ENCODE measurements at regions not wholly inside any gene's neighbourhood (a gene's known extent, or its start where the extent isn't known, plus 50 kb on each side); places are given as distances from the start of the nearest gene placed in this dataset.

DNA sequence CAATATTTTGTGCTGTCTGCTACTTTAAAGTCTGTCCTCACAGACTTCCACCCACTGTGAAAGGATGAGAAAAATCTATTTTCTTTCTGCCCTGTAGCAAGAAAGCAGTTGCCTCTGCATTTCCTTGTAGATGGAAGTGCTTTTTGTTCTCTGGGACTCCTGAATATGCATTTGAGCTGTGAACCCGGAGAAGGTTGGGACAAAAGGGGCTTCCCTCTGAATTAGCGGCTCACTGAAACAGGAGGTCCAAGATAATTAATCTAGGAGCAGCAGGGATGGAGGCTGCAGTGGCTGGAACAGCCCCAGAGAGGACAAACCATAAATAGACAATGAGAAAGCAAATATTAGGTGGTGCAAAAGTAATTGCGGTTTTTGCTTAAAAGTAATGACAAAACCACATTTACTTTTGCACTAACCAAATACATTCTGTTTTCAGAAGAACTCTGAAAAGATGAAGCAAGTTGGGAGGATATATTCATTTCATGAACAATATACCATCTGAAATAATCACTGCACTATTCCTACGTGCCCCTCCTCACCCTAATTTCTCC is 143.4 kb upstream of the KBTBD8 start:
- no peak overlapping the region for H3K27ac Mint-ChIP-seq

DNA sequence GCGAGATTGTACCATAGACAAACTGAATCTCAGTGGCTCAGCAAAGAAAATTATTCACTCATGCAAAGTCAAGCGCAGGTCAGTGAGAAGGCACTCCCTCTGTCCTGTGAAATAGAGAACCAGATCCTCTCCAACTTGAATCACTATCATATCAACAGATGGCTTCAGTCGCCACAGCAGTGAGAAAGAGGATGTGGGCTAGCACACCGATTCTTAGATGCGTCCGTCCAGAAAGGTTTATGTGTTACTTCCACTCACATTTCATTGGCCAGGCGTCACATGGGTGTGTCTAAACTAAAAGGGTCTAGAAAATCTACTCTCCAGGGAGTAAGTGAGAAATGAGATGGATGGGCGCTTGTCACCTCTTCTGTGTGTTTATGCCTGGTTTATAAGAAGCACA is 141.6 kb upstream of the KBTBD8 start:
- H3K4me1 Mint-ChIP-seq (ENCODE audit: unreplicated experiment): no peaks in the 10 kb centered on the region
- no peaks in the 10 kb centered on the region for H3K36me3 Mint-ChIP-seq
- TF ChIP-seq, protein P1, sequence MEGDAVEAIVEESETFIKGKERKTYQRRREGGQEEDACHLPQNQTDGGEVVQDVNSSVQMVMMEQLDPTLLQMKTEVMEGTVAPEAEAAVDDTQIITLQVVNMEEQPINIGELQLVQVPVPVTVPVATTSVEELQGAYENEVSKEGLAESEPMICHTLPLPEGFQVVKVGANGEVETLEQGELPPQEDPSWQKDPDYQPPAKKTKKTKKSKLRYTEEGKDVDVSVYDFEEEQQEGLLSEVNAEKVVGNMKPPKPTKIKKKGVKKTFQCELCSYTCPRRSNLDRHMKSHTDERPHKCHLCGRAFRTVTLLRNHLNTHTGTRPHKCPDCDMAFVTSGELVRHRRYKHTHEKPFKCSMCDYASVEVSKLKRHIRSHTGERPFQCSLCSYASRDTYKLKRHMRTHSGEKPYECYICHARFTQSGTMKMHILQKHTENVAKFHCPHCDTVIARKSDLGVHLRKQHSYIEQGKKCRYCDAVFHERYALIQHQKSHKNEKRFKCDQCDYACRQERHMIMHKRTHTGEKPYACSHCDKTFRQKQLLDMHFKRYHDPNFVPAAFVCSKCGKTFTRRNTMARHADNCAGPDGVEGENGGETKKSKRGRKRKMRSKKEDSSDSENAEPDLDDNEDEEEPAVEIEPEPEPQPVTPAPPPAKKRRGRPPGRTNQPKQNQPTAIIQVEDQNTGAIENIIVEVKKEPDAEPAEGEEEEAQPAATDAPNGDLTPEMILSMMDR (conservative IDR thresholded peaks at IDR 0.05): no peak
- no peaks in the 10 kb centered on the region for H3K9me3 Mint-ChIP-seq
- DNase-seq (ENCODE audit: extremely low spot score, unreplicated experiment): no peak
- H3K27ac Mint-ChIP-seq: no peak overlapping the region
- H3K27me3 Mint-ChIP-seq: peaks cover 9% of the 10 kb centered on the region
- no peak overlapping the region for H3K4me3 Mint-ChIP-seq

More for the DNA sequence above, 143.4 kb upstream of the KBTBD8 start:
- H3K27me3 Mint-ChIP-seq: peaks cover 9% of the 10 kb centered on the region
- no peak for DNase-seq (ENCODE audit: extremely low spot score, unreplicated experiment)
- no peaks in the 10 kb centered on the region for H3K9me3 Mint-ChIP-seq
- H3K4me3 Mint-ChIP-seq: no peak overlapping the region
- H3K4me1 Mint-ChIP-seq (ENCODE audit: unreplicated experiment): no peaks in the 10 kb centered on the region
- TF ChIP-seq, protein P1 (conservative IDR thresholded peaks at IDR 0.05): no peak
- H3K36me3 Mint-ChIP-seq: no peaks in the 10 kb centered on the region

DNA sequence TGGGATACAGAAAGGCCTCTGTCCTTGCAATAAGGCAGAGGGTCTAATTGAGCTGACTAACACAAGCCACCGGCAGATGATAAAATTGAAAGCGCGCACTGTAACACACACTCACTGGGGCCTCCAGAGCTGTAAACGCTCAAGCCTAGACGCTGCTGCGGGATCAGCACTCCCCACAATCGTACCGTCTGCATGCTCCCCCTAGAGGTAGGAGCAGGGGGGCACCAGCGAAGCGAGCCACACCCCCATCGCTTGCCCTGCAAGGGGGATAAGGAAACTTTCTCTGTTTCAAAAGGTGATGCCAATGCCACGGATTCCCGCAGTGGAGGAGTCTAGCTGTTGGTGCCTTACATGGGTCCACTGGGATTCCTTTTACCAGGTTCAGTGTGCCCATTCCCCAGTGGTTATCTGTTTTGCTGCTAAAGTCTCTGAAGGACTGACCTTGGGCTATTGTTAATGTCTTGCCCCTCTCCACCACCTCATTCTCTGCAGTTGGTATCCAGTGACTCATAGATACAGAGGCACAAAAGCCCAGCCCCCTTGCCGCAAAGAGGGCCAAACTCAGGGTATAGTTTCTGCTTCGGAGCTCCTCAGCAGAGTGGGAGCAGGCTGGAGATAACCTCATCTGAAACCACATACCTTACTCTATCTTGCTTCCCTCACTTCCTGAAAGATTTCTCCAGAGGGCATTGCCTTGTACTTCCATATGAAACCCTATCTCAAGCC is 139.3 kb upstream of the KBTBD8 start:
- no peaks in the 10 kb centered on the region for H3K36me3 Mint-ChIP-seq
- TF ChIP-seq, protein P1 (conservative IDR thresholded peaks at IDR 0.05): peak; percentile 50

DNA sequence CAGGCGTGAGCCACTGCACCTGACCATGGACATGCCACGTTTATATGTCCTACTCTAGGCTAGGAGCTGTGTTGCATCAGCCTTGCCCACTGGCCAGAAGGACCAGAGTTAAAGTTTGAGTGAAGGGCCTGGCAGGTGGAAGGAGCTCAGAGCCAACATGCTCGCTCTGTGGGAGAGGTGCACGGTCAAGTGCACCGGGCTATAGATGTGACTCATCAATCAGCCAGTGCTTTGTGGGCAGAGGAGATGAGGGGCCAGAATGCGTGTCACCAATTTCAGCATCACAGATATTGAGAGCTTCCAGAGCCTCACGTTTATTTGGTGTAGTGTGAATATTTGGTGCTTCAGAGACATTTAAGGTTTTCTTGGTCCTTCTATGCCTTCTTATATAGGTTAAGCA is 137.3 kb upstream of the KBTBD8 start:
- Mint-ChIP-seq H3K27me3 (peaks cover 4% of the 10 kb centered on the region), H3K27ac (no peak overlapping the region), H3K4me3 (no peak overlapping the region), H3K36me3 (no peaks in the 10 kb centered on the region), H3K4me1 (ENCODE audit: unreplicated experiment) (no peaks in the 10 kb centered on the region), H3K9me3 (no peaks in the 10 kb centered on the region)
- no peak for DNase-seq (ENCODE audit: extremely low spot score, unreplicated experiment)
- TF ChIP-seq, protein P1 (conservative IDR thresholded peaks at IDR 0.05): no peak

More for the DNA sequence above, 139.3 kb upstream of the KBTBD8 start:
- H3K4me1 Mint-ChIP-seq (ENCODE audit: unreplicated experiment): no peaks in the 10 kb centered on the region
- H3K9me3 Mint-ChIP-seq: no peaks in the 10 kb centered on the region
- no peak overlapping the region for H3K27ac Mint-ChIP-seq
- peaks cover 9% of the 10 kb centered on the region for H3K27me3 Mint-ChIP-seq
- DNase-seq (ENCODE audit: extremely low spot score, unreplicated experiment): no peak
- no peak overlapping the region for H3K4me3 Mint-ChIP-seq

DNA sequence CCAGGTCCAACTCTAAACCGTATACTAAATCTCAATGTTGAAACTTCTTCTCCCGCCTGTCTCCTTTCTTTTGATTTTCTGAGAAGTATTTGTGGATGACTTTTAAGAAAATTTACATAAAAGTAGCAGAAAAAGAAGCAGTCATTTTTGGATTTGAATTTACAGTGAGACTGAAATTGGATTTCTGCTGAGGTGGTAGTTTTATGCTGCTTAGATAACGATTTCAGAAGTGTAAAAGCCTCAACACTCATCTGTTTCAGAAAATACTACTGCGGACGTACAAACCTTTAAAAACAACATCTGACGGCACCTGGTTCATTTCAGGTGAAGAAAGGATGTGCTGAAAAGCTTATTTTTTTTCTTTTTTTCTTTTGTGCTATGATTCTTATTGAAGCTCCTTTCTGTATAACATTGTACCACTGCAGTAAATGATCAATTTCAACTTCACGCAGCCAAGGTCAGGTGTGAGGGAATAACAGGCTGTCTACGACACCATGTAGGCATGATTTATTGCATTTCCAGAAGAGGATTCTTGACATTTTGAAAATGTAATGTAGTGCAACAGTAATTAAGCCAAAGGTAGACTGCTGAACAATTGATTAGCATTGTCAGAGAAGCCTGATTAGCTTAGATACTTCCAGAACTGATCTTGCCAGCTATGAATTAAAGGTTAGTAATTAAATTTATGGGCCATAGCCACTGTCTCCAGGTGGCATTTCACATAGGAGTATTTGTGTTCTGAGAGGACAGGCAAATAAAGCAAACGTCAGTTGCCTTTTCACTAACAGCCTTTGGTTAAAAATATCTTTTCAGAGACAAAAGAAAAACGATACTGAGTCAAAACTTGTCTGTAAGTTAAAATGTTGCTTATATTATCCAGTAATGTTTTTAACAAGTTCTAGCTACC is 134.6 kb upstream of the KBTBD8 start:
- Mint-ChIP-seq H3K27ac (no peak overlapping the region), H3K27me3 (no peaks in the 10 kb centered on the region), H3K36me3 (no peaks in the 10 kb centered on the region), H3K9me3 (no peaks in the 10 kb centered on the region), H3K4me1 (ENCODE audit: unreplicated experiment) (no peaks in the 10 kb centered on the region), H3K4me3 (no peak overlapping the region)
- TF ChIP-seq, protein P1 (conservative IDR thresholded peaks at IDR 0.05): no peak
- DNase-seq (ENCODE audit: extremely low spot score, unreplicated experiment): no peak

Measured in type B pancreatic cell (in vitro differentiated cells).